Hepatocyte (in vitro differentiated cells): ENCODE measurements at regions not wholly inside any gene's neighbourhood (a gene's known extent, or its start where the extent isn't known, plus 50 kb on each side); places are given as distances from the start of the nearest gene placed in this dataset.

Experiments
- CTCF ChIP-seq: fragments of 200-600 bp; sonication (generic); IDR thresholded peaks from 2 replicates; pipeline ENCODE4 v1.5.1; 2016; ENCODE audit warnings: antibody characterized with exemption, mild to moderate bottlenecking; ENCODE audit not compliant: poor library complexity
- EZH2 ChIP-seq: fragments of 200-600 bp; sonication (generic); IDR thresholded peaks from 2 replicates; pipeline ENCODE4 v1.6.1; 2016; ENCODE audit warnings: antibody characterized with exemption, mild to moderate bottlenecking, borderline replicate concordance

DNA sequence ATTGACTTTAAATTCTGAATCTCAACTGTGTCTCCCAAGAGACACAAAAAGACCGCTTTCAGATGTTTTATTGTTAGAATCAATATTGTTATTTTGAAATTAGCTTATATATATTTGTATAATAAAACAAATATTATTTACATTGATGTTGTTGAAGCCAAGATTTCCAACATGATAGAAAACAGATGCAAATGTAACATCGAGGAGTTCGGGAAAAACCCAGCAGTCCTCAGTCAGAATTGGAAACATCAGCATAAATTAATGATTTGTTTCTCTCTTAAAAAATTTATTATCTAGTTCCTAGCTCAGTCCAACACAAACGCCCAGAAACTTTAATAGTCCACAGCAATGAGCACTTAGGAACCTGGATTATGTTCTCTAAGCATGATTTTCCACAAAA, 1330.4 kb downstream of the TBC1D22A start:
- TF ChIP-seq CTCF (no peak), EZH2 (no peak)
